Mucosa of rectum (tissue), 2 donors: ENCODE measurements at regions not wholly inside any gene's neighbourhood (a gene's known extent, or its start where the extent isn't known, plus 50 kb on each side); places are given as distances from the start of the nearest gene placed in this dataset.
"Not testable (repeated sequence)": the region's sequence is repeated elsewhere in the genome, so short reads cannot be mapped to it uniquely, and the experiment has no call there.

Experiments
- H3K27ac ChIP-seq, 2 donors: one replicate each; pipeline ENCODE4 v1.7.0; 2013; ENCODE audit warnings: inconsistent platforms in 2 of 2, low read depth in 2 of 2, low read length in 2 of 2
- H3K27me3 ChIP-seq, 2 donors: one replicate each; pipeline ENCODE4 v1.7.0; 2013; ENCODE audit warnings: low read length in 2 of 2; ENCODE audit not compliant: control insufficient read depth in 2 of 2, insufficient read depth in 2 of 2
- H3K36me3 ChIP-seq, 2 donors: one replicate each; pipeline ENCODE4 v1.7.0; 2013; ENCODE audit warnings: low read length in 2 of 2; ENCODE audit not compliant: control insufficient read depth in 2 of 2, insufficient read depth in 2 of 2
- H3K4me1 ChIP-seq, 2 donors: one replicate each; pipeline ENCODE4 v1.7.0; 2013; ENCODE audit warnings: low read length in 2 of 2, mild to moderate bottlenecking in 1 of 2; ENCODE audit not compliant: control insufficient read depth in 2 of 2, insufficient read depth in 2 of 2
- H3K4me3 ChIP-seq, 2 donors: one replicate each; pipeline ENCODE4 v1.7.0; 2013; ENCODE audit warnings: low read length in 2 of 2
- H3K9ac ChIP-seq, 2 donors: one replicate each; pipeline ENCODE4 v1.7.0; 2013; ENCODE audit warnings: low read length in 2 of 2, low read depth in 1 of 2, mild to moderate bottlenecking in 1 of 2
- H3K9me3 ChIP-seq, 2 donors: one replicate each; pipeline ENCODE4 v1.7.0; 2013; ENCODE audit warnings: low read length in 2 of 2; ENCODE audit not compliant: control insufficient read depth in 2 of 2
- donor health status: healthy.
- donor health status: Normal muscosa, but diverticular disease.

DNA sequence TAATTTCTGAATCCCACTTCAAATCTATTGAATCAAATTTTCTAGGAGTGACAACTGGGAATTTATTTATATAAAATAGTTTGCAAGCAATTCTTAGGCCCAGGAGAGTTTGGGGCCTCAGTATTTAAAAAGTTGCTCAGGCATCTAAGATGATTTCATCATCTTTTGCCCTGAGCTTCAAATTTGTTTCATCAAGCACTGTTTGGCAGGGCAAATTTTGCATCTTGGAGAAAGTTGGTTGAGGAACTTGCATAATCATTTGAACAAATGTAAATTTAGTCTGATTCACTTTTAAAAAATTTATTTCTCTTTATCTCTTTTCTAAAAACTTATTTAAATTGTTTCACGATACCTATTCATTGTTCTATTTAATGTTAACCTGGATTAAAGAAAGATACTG is 702.8 kb downstream of the SI start:
- Histone ChIP-seq H3K27me3 (no peaks in the 10 kb centered on the region), H3K9me3 (no peaks in the 10 kb centered on the region), H3K4me3 (no peak overlapping the region), H3K9ac (no peak overlapping the region), H3K4me1 (no peaks in the 10 kb centered on the region), H3K36me3 (no peaks in the 10 kb centered on the region), H3K27ac (no peak overlapping the region)

DNA sequence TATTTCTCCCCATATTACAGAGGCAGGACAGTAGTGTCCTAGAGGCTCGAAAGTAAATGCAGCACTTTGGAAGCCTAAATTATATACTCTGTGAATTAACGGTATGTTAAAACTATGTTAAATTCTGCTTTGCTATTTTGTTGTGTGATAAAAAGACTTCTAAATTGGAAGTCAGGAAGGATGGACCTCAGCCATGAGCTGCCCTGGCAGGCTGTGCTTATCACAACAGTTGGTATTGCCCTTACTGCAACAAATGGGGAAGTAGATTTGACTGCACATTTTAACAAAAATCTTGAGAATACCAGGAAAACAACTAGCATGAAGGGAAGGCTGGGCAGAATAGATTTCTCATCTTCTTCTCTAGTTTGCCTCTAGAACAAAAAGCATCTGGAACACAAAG is 706.6 kb downstream of the SI start:
- H3K36me3 ChIP-seq: no peaks in the 10 kb centered on the region
- H3K4me1 ChIP-seq: no peaks in the 10 kb centered on the region
- H3K27me3 ChIP-seq: no peaks in the 10 kb centered on the region
- no peak overlapping the region for H3K4me3 ChIP-seq
- no peaks in the 10 kb centered on the region for H3K9me3 ChIP-seq
- H3K9ac ChIP-seq: no peak overlapping the region
- H3K27ac ChIP-seq: no peak overlapping the region

DNA sequence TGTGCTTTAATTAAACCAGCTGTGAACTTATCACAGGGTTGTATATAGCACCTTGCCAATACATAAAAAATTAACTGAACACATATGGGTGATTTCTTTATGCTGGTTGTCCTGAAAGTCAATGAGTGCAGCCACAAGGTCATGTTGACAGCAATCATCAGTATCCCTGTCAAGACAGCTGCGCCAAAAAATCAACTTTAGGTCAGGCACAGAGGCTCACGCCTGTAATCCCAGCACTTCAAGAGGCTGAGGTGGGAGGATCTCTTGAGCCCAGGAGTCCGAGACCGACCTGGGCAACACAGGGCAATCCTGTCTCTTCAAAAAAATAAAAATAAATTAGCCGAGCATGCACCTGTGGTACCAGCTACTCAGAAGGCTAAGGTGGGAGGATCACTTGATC is 707.3 kb downstream of the SI start:
- no peaks in the 10 kb centered on the region for H3K36me3 ChIP-seq
- no peak overlapping the region for H3K9ac ChIP-seq
- H3K4me3 ChIP-seq: no peak overlapping the region
- no peaks in the 10 kb centered on the region for H3K4me1 ChIP-seq
- H3K9me3 ChIP-seq: no peaks in the 10 kb centered on the region
- no peak overlapping the region for H3K27ac ChIP-seq
- no peaks in the 10 kb centered on the region for H3K27me3 ChIP-seq

DNA sequence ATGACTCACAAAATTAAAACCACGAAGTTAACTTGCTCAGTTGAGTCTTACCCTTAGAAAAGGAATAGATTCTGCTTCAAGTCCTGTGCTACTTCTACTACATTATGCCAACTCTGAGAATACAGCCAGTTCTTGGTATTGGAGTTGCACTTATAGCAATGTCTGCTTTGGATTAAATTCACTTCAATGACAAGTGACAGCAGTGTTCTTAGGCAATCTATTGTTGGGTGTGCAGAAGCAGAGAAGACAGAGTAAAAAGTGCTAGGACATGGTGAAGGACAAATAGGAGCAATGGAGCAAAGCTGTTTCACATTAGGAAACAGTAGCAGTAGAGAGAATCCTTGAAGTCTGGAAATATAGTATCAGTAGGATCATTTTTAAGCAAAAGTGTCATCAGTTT is 713.1 kb downstream of the SI start:
- H3K4me1 ChIP-seq: no peaks in the 10 kb centered on the region
- H3K36me3 ChIP-seq: no peaks in the 10 kb centered on the region
- no peaks in the 10 kb centered on the region for H3K9me3 ChIP-seq
- H3K27ac ChIP-seq: no peak overlapping the region
- no peak overlapping the region for H3K9ac ChIP-seq
- H3K4me3 ChIP-seq: no peak overlapping the region
- H3K27me3 ChIP-seq: no peaks in the 10 kb centered on the region

DNA sequence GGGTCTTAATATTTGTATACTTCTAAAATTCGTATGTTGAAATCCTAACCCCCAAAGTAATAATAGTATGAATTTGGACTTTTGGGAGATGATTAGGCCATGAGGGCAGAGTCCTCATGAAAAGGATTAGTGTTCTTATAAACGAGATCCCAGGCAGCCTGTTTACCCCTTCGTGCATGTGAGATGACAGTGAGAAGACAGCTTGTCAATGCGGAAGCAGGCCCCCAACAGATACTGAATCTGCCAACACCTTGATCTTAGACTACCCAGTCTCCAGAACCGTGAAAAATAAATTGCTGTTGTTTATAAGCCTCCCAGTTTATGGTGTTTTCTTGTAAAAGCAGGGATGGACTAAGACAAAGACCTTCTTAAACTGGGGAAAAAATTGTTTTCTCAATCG is 714.2 kb downstream of the SI start:
- Histone ChIP-seq H3K36me3 (no peaks in the 10 kb centered on the region), H3K4me3 (no peak overlapping the region), H3K27ac (no peak overlapping the region), H3K27me3 (no peaks in the 10 kb centered on the region), H3K9me3 (no peaks in the 10 kb centered on the region), H3K9ac (no peak overlapping the region), H3K4me1 (no peaks in the 10 kb centered on the region)

DNA sequence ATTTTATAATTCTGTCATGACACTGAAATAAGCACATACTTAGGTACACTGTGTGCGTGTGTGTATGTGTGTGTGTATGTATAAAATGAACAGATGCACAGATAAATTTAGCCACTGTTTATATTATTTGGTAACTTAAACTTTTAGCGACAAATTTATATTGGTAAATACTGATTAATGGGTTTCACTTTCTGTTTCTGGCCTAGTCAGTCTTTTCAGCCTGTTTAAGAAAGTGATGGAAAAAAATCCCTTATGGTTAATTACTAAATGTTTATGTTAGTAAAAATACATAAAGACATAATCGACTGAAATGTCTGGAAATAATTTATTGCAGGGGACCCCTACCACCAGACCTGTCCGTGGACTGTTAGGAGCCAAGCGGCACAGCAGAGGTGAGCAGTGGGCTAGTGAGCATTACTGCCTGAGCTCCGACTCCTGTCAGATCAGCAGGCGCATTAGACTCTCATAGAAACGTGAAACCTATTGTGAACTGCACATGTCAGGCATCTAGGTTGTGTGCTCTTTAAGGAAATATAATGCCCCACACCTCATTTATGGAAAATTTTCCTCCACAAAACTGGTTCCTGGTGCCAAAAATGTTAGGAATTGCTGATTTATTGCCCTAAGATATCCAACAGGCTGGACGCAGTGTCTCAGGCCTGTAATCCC is 717.4 kb downstream of the SI start:
- H3K9me3 ChIP-seq: no peaks in the 10 kb centered on the region
- H3K27ac ChIP-seq: no peak overlapping the region
- no peak overlapping the region for H3K9ac ChIP-seq
- no peaks in the 10 kb centered on the region for H3K27me3 ChIP-seq
- H3K4me3 ChIP-seq: no peak overlapping the region
- H3K36me3 ChIP-seq: no peaks in the 10 kb centered on the region
- H3K4me1 ChIP-seq: no peaks in the 10 kb centered on the region

DNA sequence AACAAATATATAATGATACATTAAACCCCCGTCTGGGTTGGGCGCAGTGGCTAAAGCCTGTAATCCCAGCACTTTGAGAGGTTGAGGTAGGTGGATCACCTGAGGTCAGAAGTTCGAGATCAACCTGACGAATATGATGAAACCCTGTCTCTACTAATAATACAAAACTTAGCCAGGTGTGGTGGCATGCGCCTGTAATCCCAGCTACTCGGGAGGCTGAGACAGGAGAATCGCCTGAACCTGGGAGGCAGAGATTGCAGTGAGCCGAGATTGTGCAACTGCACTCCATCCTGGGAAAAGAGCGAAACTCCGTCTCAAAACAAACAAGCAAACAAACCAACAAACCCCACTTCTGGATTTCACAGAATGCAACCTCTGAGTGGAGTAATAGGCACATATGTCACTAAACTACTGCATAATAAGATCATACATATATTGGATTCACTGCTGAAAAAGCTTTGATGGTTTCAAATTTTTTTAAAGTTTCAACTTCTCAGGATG is 718.2 kb downstream of the SI start:
- H3K27me3 ChIP-seq: no peaks in the 10 kb centered on the region
- H3K27ac ChIP-seq: no peak overlapping the region
- H3K36me3 ChIP-seq: no peaks in the 10 kb centered on the region
- H3K4me1 ChIP-seq: no peaks in the 10 kb centered on the region
- H3K4me3 ChIP-seq: no peak overlapping the region
- no peak overlapping the region for H3K9ac ChIP-seq
- no peaks in the 10 kb centered on the region for H3K9me3 ChIP-seq

DNA sequence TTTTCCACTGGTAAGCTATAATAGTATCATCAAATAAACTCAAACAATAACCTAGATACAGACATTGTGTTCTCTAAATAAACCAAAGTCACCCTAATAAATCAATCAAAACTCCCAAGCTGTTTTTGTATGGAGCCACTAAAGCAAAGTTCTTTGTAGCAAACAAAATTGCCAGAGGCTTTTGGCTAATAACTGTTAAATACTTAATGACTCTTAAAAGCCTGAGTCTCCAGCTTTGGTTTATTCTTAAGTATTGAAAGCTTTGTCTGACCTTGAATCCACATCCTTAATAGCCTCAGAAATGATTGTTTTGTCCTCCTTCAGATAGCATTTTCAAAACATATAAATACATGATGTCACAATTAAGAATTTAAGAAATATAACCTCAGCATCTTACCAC is 725.3 kb downstream of the SI start:
- Histone ChIP-seq H3K4me1 (no peaks in the 10 kb centered on the region), H3K27ac (no peak overlapping the region), H3K4me3 (no peak overlapping the region), H3K9me3 (no peaks in the 10 kb centered on the region), H3K9ac (no peak overlapping the region), H3K27me3 (no peaks in the 10 kb centered on the region), H3K36me3 (no peaks in the 10 kb centered on the region)

DNA sequence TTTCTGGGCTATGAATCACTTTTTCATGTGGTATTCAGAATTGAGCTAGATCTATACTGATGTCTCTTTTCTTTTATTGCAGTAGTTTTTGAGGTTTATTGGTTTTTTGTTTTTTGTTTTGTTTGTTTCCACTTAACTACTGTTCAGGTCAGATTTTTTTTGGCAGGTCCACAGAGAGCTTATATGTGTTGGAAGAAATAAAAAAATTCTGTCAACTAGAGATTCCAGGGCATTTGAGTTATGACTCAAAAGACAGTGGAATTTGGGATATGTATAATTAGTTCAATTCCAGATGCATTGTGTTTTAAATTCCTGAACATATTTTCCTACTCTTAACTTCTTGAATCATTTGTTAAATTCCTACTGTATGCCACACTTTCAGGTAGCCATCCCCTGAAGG is 727.2 kb downstream of the SI start:
- no peaks in the 10 kb centered on the region for H3K4me1 ChIP-seq
- no peak overlapping the region for H3K9ac ChIP-seq

DNA sequence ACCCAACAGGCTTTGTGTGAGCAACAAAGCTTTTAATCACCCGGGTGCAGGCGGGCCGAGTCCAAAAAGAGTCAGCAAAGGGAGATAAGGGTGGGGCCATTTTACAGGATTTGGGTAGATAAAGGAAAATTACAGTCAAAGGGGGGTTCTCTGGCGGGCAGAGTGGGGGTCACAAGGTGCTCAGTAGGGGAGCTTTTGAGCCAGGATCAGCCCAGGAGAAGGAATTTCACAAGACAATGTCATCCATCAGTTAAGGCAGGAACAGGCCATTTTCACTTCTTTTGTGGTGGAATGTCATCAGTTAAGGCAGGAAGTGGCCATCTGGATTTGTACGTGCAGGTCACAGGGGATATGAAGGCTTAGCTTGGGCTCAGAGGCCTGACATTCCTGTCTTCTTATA is 736.1 kb downstream of the SI start:
- not testable (repeated sequence) for H3K9ac ChIP-seq, H3K4me3 ChIP-seq, H3K27ac ChIP-seq, H3K36me3 ChIP-seq, H3K27me3 ChIP-seq, H3K4me1 ChIP-seq, H3K9me3 ChIP-seq

More for the DNA sequence above, 727.2 kb downstream of the SI start:
- H3K27ac ChIP-seq: no peak overlapping the region
- H3K36me3 ChIP-seq: no peaks in the 10 kb centered on the region
- no peak overlapping the region for H3K4me3 ChIP-seq
- no peaks in the 10 kb centered on the region for H3K9me3 ChIP-seq
- H3K27me3 ChIP-seq: no peaks in the 10 kb centered on the region

DNA sequence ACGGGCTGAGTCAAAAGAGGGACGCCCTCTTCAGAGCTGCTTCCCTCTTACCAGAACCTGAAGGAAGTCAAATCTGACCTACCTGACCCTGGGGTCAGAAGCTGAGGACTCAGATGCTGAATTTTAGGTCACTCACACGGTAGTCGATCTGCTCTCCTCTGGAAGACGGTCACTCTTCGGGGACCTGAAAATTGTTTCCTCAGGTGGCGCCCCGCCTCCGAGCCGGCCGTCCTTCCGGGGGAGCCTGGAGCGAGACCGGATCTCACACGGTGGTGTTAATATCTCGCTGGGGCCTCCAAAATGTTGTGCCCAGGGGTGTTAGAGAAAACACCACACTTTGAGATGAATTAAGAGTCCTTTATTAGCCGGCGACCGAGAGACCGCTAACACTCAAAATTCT is 737.2 kb downstream of the SI start:
- Histone ChIP-seq H3K36me3 (no peaks in the 10 kb centered on the region), H3K9me3 (no peaks in the 10 kb centered on the region), H3K4me1 (peaks cover 0 to 3% of the 10 kb centered on the region in 2 donors), H3K27me3 (no peaks in the 10 kb centered on the region), H3K4me3 (no peak overlapping the region), H3K27ac (no peak overlapping the region), H3K9ac (no peak overlapping the region)
